H1 (cell line): ENCODE measurements at regions not wholly inside any gene's neighbourhood (a gene's known extent, or its start where the extent isn't known, plus 50 kb on each side); places are given as distances from the start of the nearest gene placed in this dataset.

Source experiments
- CTCF ChIA-PET: fragments of 300-600 bp; sonication (Branson Sonifier 250); formaldehyde crosslinking; loops from one replicate; lab custom pipeline; 2021; ENCODE audit not compliant: partially characterized antibody; lab: Charles Lee
- POLR2A ChIA-PET: fragments of 300-600 bp; sonication (Branson Sonifier 250); formaldehyde crosslinking; loops from one replicate; lab custom pipeline; 2021; ENCODE audit warnings: inconsistent platforms; ENCODE audit not compliant: partially characterized antibody; lab: Charles Lee
- DNase-seq, 2 experiments: peaks; one replicate each; pipeline versions ENCODE4 v3.0.0 to v3.0.0-alpha.2; 2010 to 2022; ENCODE audit warnings: low spot score in 2 of 2, low read depth in 1 of 2, mixed read lengths in 1 of 2
- FAIRE-seq: peaks from 2 replicates; lab custom pipeline; 2011; peaks lifted over from hg19 to GRCh38; lab: Jason Lieb, UNC
- H2AFZ ChIP-seq: 2 replicates; pipeline ENCODE4 v1.8.1; 2012; ENCODE audit warnings: low read length, inconsistent platforms
- H2AK5ac ChIP-seq: 2 replicates; pipeline ENCODE4 v1.6.1; 2013; ENCODE audit warnings: low read depth, low read length
- H2BK120ac ChIP-seq: replicated peaks from 2 replicates; pipeline ENCODE3; 2013; ENCODE audit warnings: low read depth, low read length, inconsistent platforms
- H2BK12ac ChIP-seq: 2 replicates; pipeline ENCODE4 v1.6.1; 2013; ENCODE audit warnings: low read depth, low read length
- H2BK15ac ChIP-seq: 2 replicates; pipeline ENCODE4 v1.6.1; 2013; ENCODE audit warnings: low read length
- H2BK20ac ChIP-seq: 2 replicates; pipeline ENCODE4 v1.6.1; 2013; ENCODE audit warnings: low read length
- H2BK5ac ChIP-seq: 2 replicates; pipeline ENCODE4 v1.6.1; 2013; ENCODE audit warnings: low read depth, low read length
- H3K14ac ChIP-seq: 2 replicates; pipeline ENCODE4 v1.6.1; 2013; ENCODE audit warnings: inconsistent platforms; ENCODE audit not compliant: insufficient read length
- H3K18ac ChIP-seq: 2 replicates; pipeline ENCODE4 v1.6.1; 2013; ENCODE audit warnings: low read length; ENCODE audit errors: extremely low read depth
- H3K23ac ChIP-seq: 2 replicates; pipeline ENCODE4 v1.6.1; 2013; ENCODE audit warnings: inconsistent platforms; ENCODE audit not compliant: insufficient read length
- H3K23me2 ChIP-seq: 2 replicates; pipeline ENCODE4 v1.6.1; 2013; ENCODE audit warnings: low read depth, low read length
- H3K27ac ChIP-seq: 2 replicates; pipeline ENCODE4 v1.6.1; 2011; ENCODE audit warnings: low read depth, low read length, inconsistent platforms
- H3K27me3 ChIP-seq, 4 experiments: replicated peaks in 1 of 4; 1 replicate in 1 of 4; 2 replicates in 3 of 4; pipeline versions ENCODE4 v1.6.1 to v1.8.1; 2011 to 2013; ENCODE audit warnings: low read length in 3 of 4, mild to moderate bottlenecking in 3 of 4, inconsistent platforms in 2 of 4, mixed read lengths in 2 of 4, moderate library complexity in 1 of 4; ENCODE audit not compliant: control insufficient read depth in 3 of 4, insufficient read depth in 3 of 4; ENCODE audit errors: extremely low read depth in 1 of 4
- H3K36me3 ChIP-seq, 4 experiments: 2 replicates each; pipeline versions ENCODE4 v1.6.1 to v1.8.1; 2011 to 2013; ENCODE audit warnings: mild to moderate bottlenecking in 4 of 4, low read length in 3 of 4, moderate library complexity in 2 of 4, control low read depth in 1 of 4, inconsistent platforms in 1 of 4; ENCODE audit not compliant: insufficient read depth in 4 of 4, control insufficient read depth in 2 of 4
- H3K4ac ChIP-seq: replicated peaks from 2 replicates; pipeline ENCODE3; 2013; ENCODE audit warnings: low read length, low read depth, mixed read lengths, inconsistent platforms; ENCODE audit not compliant: insufficient read length
- H3K4me1 ChIP-seq, 4 experiments: replicated peaks in 1 of 4; 1 replicate in 1 of 4; 2 replicates in 3 of 4; pipeline versions ENCODE4 v1.6.1 to v1.8.1; 2011 to 2013; ENCODE audit warnings: low read length in 3 of 4, inconsistent platforms in 2 of 4, mixed read lengths in 1 of 4; ENCODE audit not compliant: insufficient read depth in 4 of 4, control insufficient read depth in 3 of 4
- H3K4me2 ChIP-seq, 2 experiments: 2 replicates each; pipeline versions ENCODE4 v1.6.1 to v1.8.1; 2011 to 2013; ENCODE audit warnings: low read depth in 2 of 2, low read length in 2 of 2, control low read depth in 1 of 2, inconsistent platforms in 1 of 2, mild to moderate bottlenecking in 1 of 2; ENCODE audit not compliant: insufficient read depth in 1 of 2
- H3K4me3 ChIP-seq, 4 experiments: fragments of 200-600, 300-600 bp in 1 of 4; sonication (generic), shearing (Covaris generic), sonication (Bioruptor Twin) in 1 of 4; 2 replicates each; pipeline versions ENCODE4 v1.5.1 to v1.8.1; 2011 to 2016; ENCODE audit warnings: low read length in 4 of 4, low read depth in 3 of 4, control low read depth in 2 of 4, inconsistent platforms in 2 of 4, mild to moderate bottlenecking in 2 of 4, mixed read lengths in 1 of 4, moderate library complexity in 1 of 4; ENCODE audit not compliant: insufficient read depth in 2 of 4; ENCODE audit errors: extremely low read depth in 1 of 4
- H3K56ac ChIP-seq: replicated peaks from 2 replicates; pipeline ENCODE3; 2013; ENCODE audit warnings: low read depth, mild to moderate bottlenecking, mixed read lengths, low read length, inconsistent platforms; ENCODE audit not compliant: insufficient read length
- H3K79me1 ChIP-seq: 2 replicates; pipeline ENCODE4 v1.6.1; 2013; ENCODE audit warnings: low read depth, low read length, control low read depth
- H3K79me2 ChIP-seq, 2 experiments: 2 replicates each; pipeline versions ENCODE4 v1.6.1 to v1.8.1; 2012 to 2013; ENCODE audit warnings: low read length in 2 of 2, mild to moderate bottlenecking in 2 of 2, inconsistent platforms in 1 of 2; ENCODE audit not compliant: insufficient read depth in 2 of 2, control insufficient read depth in 1 of 2
- H3K9ac ChIP-seq, 4 experiments: replicated peaks in 1 of 4; 1 replicate in 1 of 4; 2 replicates in 3 of 4; pipeline versions ENCODE4 v1.6.1 to v1.8.1; 2011 to 2013; ENCODE audit warnings: low read depth in 3 of 4, low read length in 3 of 4, control low read depth in 2 of 4, mild to moderate bottlenecking in 2 of 4, moderate library complexity in 2 of 4, inconsistent platforms in 1 of 4; ENCODE audit errors: extremely low read depth in 1 of 4
- H3K9me3 ChIP-seq, 2 experiments: 2 replicates each; pipeline versions ENCODE4 v1.6.1 to v1.8.1; 2012 to 2013; ENCODE audit warnings: mild to moderate bottlenecking in 2 of 2, moderate library complexity in 2 of 2, control low read depth in 1 of 2, inconsistent platforms in 1 of 2, low read depth in 1 of 2, low read length in 1 of 2, mixed read lengths in 1 of 2; ENCODE audit not compliant: insufficient read depth in 2 of 2
- H4K20me1 ChIP-seq, 2 experiments: replicated peaks in 1 of 2; 2 replicates each; pipeline versions ENCODE3 to v1.8.1; 2011 to 2013; ENCODE audit warnings: inconsistent platforms in 2 of 2, low read length in 2 of 2, mild to moderate bottlenecking in 1 of 2; ENCODE audit not compliant: insufficient read depth in 2 of 2, control insufficient read depth in 1 of 2
- H4K5ac ChIP-seq: 2 replicates; pipeline ENCODE4 v1.6.1; 2013; ENCODE audit warnings: low read length, low read depth, mixed read lengths, inconsistent platforms; ENCODE audit not compliant: insufficient read length
- H4K8ac ChIP-seq: 2 replicates; pipeline ENCODE4 v1.8.0; 2013; ENCODE audit warnings: mild to moderate bottlenecking, moderate library complexity, low read length, inconsistent platforms; ENCODE audit not compliant: insufficient read depth; ENCODE audit errors: extremely low read depth
- H4K91ac ChIP-seq: replicated peaks from 2 replicates; pipeline ENCODE3; 2013; ENCODE audit warnings: low read length, mixed read lengths, inconsistent platforms; ENCODE audit not compliant: insufficient read length
- CBX8 ChIP-seq: fragments of 300-800, 300-1000 bp; sonication (generic); IDR thresholded peaks from 2 replicates; pipeline ENCODE4 v1.7.1; 2016; ENCODE audit warnings: low read depth, low read length, borderline replicate concordance
- EP300 ChIP-seq, 2 experiments: IDR thresholded peaks; 1 replicate in 1 of 2; 2 replicates in 1 of 2; pipeline ENCODE4 v1.6.1; 2011 to 2012; ENCODE audit warnings: low read depth in 2 of 2, low read length in 2 of 2, mild to moderate bottlenecking in 2 of 2, borderline replicate concordance in 1 of 2, inconsistent platforms in 1 of 2, moderate library complexity in 1 of 2
- FOSL1 ChIP-seq: IDR thresholded peaks from 2 replicates; pipeline ENCODE4 v1.6.1; 2011; ENCODE audit warnings: mild to moderate bottlenecking, low read depth, low read length, moderate library complexity; ENCODE audit not compliant: insufficient read depth
- GABPA ChIP-seq: IDR thresholded peaks from 2 replicates; pipeline ENCODE4 v1.6.1; 2011; ENCODE audit warnings: mild to moderate bottlenecking, low read length, moderate library complexity, borderline replicate concordance; ENCODE audit not compliant: insufficient read depth
- JUN ChIP-seq: IDR thresholded peaks from 2 replicates; pipeline ENCODE4 v1.6.1; 2011; ENCODE audit warnings: low read depth, mild to moderate bottlenecking, improper control_type of control experiment, low read length
- KDM4A ChIP-seq: IDR thresholded peaks from one replicate; pipeline ENCODE4 v1.7.1; 2012; ENCODE audit warnings: low read depth, mild to moderate bottlenecking, moderate library complexity, low read length, inconsistent platforms; ENCODE audit not compliant: severe bottlenecking
- MAFK ChIP-seq: IDR thresholded peaks from 2 replicates; pipeline ENCODE4 v1.6.1; 2012; ENCODE audit warnings: low read depth, mild to moderate bottlenecking, improper control_type of control experiment, low read length
- SIX5 ChIP-seq: IDR thresholded peaks from 2 replicates; pipeline ENCODE4 v1.6.1; 2011; ENCODE audit warnings: mild to moderate bottlenecking, low read depth, low read length
- SP2 ChIP-seq: IDR thresholded peaks from 2 replicates; pipeline ENCODE4 v1.6.1; 2012; ENCODE audit warnings: mild to moderate bottlenecking, low read length, inconsistent platforms
- TAF1 ChIP-seq: IDR thresholded peaks from 2 replicates; pipeline ENCODE4 v1.6.1; 2011; ENCODE audit warnings: mild to moderate bottlenecking, low read depth, low read length
- TAF7 ChIP-seq: optimal IDR thresholded peaks from 2 replicates; pipeline ENCODE3; 2011; ENCODE audit warnings: low read depth, mild to moderate bottlenecking, inconsistent platforms, low read length, moderate library complexity, borderline replicate concordance
- TCF12 ChIP-seq: IDR thresholded peaks from 2 replicates; pipeline ENCODE4 v1.6.1; 2011; ENCODE audit warnings: low read depth, mild to moderate bottlenecking, low read length
- USF2 ChIP-seq: IDR thresholded peaks from 2 replicates; pipeline ENCODE4 v1.6.1; 2011; ENCODE audit warnings: low read length, improper control_type of control experiment
- WGBS, 2 experiments: shearing (Covaris generic) in 1 of 2; methylation state at CpG; one replicate each; pipeline versions ENCODE4 v1.1.6 to v1.1.7; 2013 to 2015; ENCODE audit warnings: low lambda C conversion rate in 2 of 2, mixed read lengths in 2 of 2, inconsistent platforms in 1 of 2, low coverage in 1 of 2, missing lambda C conversion rate in 1 of 2; ENCODE audit not compliant: insufficient replicate concordance in 2 of 2, insufficient coverage in 1 of 2, insufficient read length in 1 of 2; ENCODE audit errors: extremely low coverage in 1 of 2, missing lambda C conversion rate in 1 of 2; 5-methylcytosine and 5-hydroxymethylcytosine counted together

GRCh38 chr10:4196771-4197390 lies 411.9 kb upstream of the KLF6 start:
- WGBS, 2 experiments, result 86% methylated on average over 2 of the region's 2 CpGs; no CpG with 5 or more reads in 1 of the 2 experiments
- Histone ChIP-seq H3K79me1 (no peaks in the 10 kb centered on the region), H3K4me3 (no peak overlapping the region), H3K9me3 (no peaks in the 10 kb centered on the region), H4K20me1 (no peaks in the 10 kb centered on the region), H2BK20ac (no peak overlapping the region), H3K23ac (no peak overlapping the region), H2AK5ac (no peak overlapping the region), H3K27me3 (no peaks in the 10 kb centered on the region), H3K79me2 (no peaks in the 10 kb centered on the region), H3K14ac (no peak overlapping the region), H2BK120ac (no peak overlapping the region), H4K8ac (no peak overlapping the region), H3K9ac (no peak overlapping the region), H2BK12ac (no peak overlapping the region), H3K56ac (no peak overlapping the region), H3K18ac (no peak overlapping the region), H3K27ac (no peak overlapping the region), H4K5ac (no peak overlapping the region), H3K4me1 (no peaks in the 10 kb centered on the region), H3K4ac (no peak overlapping the region), H2BK5ac (no peak overlapping the region), H3K23me2 (no peaks in the 10 kb centered on the region), H4K91ac (no peak overlapping the region), H3K36me3 (no peaks in the 10 kb centered on the region), H2AFZ (no peak overlapping the region), H2BK15ac (no peak overlapping the region), H3K4me2 (no peak overlapping the region)
- no peak for FAIRE-seq
- CTCF ChIA-PET, result no interaction called here
- no peak for DNase-seq
- POLR2A ChIA-PET, result no interaction called here
- no peak for TF ChIP-seq CBX8
- no peak for TF ChIP-seq JUN
- no peak for TF ChIP-seq TAF7
- no peak for TF ChIP-seq USF2
- TF ChIP-seq KDM4A, result no peak
- no peak for TF ChIP-seq EP300 (IDR thresholded peaks at IDR 0.05; ENCODE audit: borderline replicate concordance in 1 of 2, low read depth in 2 of 2, low read length in 2 of 2)
- TF ChIP-seq SP2, result no peak
- TF ChIP-seq TAF1, result no peak
- TF ChIP-seq SIX5, result no peak
- no peak for TF ChIP-seq GABPA
- no peak for TF ChIP-seq MAFK
- TF ChIP-seq FOSL1, result no peak
- no peak for TF ChIP-seq TCF12
